Activated naive CD4-positive, alpha-beta T cell treated with anti-CD3 and anti-CD28 coated beads, Interleukin-2, amount 50 U/mL, for 16 hours (primary cell): ENCODE measurements at regions not wholly inside any gene's neighbourhood (a gene's known extent, or its start where the extent isn't known, plus 50 kb on each side); places are given as distances from the start of the nearest gene placed in this dataset.
"Not testable (repeated sequence)": the region's sequence is repeated elsewhere in the genome, so short reads cannot be mapped to it uniquely, and the experiment has no call there.

Experiments used
- DNase-seq: peaks from one replicate; pipeline ENCODE4 v3.0.0-alpha.2; 2020

DNA sequence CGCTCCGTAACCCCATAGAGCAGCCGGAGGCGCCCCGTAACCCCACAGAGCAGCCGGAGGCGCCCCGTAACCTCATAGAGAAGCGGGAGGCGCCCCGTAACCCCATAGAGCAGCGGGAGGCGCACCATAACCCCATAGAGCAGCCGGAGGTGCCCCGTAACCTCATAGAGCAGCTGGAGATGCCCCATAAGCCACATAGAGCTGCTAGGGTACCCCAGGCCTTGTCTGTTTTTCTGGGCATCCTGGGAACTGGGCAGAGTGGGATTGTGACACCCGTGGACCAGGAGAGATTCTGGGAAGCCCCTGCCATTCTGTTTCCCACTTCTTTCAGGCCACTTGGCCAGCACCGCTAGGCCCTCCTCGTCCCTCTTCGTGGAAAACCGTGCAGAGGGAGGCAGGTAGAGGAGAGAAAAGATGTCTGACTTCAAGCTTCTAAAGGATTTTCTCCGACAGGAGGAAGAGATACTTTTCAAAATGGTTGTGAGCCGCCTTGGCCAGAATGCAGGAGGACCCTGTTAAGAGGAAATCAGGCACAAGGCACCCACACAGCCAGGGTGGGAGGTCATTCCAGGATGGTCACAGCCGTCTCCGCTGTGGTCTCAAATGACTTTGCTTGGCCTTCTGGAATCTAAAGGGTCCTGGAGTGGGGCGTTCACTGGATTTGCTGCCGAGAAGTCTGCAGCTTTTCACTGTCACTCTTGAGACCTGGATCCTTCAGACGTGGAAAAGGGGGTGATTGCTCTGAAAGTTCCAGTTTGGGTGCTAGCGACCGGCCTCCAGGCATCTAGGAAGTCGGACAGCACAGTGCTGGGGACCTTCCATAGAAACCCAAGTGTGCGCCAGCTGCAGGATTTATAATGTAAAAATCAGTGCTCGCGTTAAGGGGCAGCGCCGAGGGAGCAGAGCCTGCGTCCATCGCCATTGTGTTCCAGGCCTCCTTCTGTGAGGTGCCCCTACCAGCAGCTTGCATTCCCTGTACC lies 178.3 kb upstream of the ZNF469 start:
- not testable (repeated sequence) for DNase-seq

DNA sequence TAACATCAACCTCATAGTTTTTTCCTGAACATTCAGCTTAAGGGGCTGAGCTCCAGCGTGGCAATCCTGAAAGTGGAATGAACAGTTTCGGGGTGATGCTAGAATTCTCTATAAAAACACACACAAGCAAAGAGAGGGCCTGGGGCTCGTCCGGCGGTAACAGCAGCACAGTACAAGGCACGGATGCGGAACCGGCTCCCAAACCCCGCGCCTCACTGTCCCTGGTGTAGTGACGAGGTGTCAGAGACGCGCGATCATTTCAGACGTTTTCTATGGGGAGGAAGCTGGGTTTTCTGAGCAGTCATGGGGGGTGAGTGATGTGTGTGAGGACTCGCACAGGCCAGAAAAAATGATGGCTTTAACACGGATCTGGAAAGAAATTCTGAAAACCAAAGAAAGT lies 177.3 kb upstream of the ZNF469 start:
- not testable (repeated sequence) for DNase-seq

DNA sequence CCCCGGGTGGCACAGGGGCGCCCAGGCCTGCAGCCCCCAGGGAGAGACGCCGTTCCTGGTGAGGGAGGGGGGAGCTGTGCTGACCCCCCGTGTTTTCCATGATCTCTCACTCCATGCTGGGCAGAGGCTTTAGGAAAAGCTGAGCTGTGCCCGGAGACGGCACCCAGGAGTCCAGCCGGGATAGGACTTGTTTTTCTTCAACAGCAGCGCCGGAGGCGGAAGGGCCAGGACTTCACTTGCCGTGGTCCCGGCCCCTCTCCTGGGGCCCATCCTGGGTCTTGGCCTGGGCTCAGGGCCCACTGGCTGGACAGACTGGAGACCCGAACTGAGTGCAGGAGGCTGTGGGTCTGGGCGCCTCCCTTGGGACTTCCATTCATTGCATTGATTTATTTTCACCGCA lies 176.8 kb upstream of the ZNF469 start:
- DNase-seq: not testable (repeated sequence)

DNA sequence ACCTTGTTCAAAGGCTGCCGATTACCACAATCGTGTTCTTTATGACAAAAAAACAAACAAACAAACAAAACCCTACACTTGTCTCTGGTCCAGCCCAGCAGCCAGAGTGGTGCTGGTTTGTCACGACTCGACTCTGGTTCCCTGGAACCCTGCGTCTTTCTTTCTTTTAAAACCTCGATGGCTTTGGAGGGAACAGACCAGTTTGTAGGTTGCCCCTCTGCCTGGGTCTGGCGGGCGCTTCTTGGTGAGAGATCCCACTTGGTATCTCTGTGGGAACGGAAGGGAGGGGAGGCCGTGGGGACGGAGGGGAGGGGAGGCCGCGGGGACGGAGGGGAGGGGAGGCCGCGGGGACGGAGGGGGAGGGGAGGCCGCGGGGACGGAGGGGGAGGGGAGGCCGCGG lies 176.2 kb upstream of the ZNF469 start:
- not testable (repeated sequence) for DNase-seq

DNA sequence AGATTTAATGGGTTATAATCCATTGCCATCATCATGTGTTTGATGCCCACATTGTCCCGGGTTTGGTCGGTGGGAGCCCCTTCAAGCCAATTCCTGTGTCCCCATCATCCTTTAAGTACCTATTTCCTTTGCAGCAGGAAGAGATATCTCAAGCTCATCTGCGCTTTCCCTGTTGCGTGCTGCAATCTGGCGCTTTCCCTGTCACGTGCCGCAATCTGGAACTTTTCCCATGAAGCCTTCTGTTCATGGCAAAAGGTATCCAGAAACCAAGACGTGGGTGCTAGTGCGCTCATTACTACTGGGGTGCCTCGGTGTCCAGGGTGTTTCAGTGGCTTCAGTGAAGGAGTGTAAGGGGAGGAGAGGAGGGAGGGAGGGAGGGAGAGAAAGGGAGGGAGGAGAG lies 174.6 kb upstream of the ZNF469 start:
- DNase-seq: no peak

DNA sequence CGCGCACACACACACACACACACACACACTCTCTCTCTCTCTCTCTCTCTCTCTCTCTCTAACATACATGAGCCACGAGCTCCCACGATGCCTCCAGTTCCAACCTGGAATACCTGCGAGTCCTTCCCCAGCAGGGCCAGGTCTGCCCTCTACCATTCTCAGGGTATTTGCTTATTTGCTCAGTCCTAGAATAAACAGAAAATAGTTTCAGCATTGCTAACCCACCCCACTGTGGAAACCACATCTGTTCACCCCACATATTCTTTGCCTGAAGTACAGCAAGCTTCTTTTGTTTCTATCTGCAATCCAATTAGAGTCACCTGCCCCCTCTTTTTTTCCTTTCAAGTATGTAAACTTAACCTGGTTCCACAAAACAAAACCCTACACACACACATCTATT lies 174.0 kb upstream of the ZNF469 start:
- not testable (repeated sequence) for DNase-seq

DNA sequence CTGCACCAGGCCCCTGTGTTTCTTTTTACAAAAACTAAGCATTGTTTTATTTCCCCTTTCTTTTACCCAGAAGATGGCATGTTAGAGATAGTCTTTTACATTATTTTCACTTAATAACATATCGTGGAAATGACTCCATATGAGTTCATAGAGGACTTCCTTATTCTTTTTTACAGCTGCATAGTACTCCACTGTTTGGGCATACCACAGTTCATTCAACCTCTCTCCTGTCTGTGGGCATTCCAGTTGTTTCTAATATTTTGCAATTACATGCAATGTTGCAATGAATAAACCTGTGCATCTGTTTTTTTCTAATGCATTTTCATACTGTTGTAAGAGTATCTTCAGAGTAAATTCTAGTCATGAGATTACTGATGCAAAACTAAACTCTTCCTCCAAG lies 173.2 kb upstream of the ZNF469 start:
- not testable (repeated sequence) for DNase-seq

DNA sequence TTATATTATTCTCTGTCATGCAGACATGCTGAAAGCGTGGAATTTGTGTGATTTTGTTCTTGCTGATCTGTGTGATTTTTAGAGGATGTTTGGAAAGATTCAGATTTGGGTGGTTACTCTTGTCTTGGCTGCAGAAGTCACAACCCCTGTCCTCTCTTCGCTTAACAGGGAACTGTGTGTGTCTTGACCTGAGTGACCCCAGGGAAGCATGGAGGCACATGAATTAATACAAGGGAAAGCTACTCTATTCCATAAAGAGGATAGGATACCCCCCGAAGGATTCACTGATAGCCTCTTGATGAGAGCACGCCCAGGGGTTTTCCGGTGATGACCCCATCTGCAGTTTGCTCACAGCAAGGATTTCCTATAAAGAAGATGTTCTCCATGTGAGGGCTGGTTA lies 168.8 kb upstream of the ZNF469 start:
- DNase-seq: not testable (repeated sequence)

DNA sequence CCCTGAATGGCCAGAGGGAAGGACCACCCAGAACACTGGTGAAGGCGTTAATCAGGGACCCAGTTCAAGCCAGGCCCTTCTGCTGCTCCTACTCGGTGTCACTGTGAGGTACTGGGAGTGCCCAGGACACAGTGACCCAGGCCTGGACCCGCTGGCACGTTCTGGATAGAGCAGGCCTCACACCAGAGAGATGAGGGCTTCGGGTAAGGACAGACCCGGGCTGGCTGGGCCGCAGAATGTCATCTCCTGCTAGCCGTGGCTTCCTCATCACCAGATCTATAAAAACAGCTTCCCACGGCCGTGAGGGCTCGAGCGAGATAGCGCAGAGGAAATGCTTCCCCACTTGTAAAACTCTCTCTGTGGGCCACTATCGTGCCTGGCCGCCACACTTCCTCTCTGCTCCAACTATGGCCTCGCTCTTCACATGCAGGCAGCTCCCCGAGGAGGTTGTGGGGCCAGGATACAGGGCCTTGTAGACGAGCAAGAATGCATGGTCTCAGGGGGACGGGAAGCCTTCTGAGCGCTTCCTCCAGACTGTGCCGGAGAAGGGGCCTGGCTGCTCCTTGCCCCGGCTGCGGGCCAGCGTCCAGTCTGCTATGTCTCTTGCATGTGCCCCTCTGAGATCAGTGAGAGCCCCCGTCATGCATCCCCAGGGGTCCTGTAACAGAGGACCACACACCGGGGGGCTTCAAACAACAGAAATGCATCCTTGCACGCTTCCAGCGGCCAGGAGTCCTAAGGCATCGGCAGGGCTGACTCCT lies 161.6 kb upstream of the ZNF469 start:
- not testable (repeated sequence) for DNase-seq

DNA sequence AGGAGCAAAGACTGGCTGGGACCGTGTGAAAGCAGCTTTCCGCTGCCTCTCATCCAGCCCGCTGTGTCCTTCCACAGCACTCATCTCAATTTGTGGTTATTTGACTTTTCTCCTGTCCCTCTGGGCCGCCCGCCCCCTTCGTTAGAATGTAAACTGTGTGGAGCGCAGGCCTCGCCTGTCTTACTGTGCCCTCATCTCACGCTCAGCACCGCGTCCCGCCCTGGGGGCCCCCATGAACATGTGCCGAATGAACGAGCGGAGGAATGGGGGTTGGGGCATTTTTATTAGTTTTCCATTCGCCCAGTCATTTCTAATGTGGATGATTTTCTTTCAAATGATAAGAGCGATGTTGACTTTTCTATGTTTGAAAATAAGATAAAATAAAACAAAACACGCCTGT lies 159.1 kb upstream of the ZNF469 start:
- not testable (repeated sequence) for DNase-seq

DNA sequence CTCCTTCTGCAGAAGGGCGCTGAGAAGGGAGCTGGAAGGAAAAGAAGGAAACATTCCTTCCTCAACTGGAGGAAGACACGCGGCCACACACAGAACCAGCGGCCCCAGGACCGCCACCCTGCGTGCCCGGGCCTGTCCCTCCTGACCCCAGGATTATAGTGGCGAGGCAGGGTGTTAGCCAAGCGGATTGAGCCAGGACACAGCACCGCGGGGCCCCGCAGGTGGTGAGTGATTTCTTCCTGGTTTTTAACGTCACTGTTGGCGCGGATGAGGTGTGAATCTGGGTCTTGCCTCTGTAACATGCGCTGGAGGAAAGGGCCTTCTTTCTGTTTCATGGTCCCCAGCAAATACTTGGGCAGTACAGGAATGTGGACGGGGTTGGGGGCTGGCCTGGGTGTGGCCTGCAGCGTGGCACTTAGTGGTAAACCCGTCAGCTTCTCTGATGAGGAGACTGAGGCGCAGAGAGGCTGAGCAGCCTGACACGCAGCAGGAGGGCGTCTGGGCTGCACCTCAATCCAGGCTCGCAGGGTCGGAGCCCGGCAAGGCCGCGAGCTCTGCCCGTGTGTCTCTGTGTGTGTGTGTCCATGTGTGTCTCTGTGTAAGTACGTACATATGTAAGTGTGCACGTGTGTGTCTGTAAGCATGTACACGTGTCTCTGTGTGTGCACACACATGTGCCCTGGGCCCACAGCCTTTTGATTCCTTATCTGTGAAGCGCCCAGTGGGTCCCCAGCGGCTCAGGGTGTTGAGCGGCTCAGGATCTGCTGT lies 158.4 kb upstream of the ZNF469 start:
- DNase-seq: not testable (repeated sequence)

DNA sequence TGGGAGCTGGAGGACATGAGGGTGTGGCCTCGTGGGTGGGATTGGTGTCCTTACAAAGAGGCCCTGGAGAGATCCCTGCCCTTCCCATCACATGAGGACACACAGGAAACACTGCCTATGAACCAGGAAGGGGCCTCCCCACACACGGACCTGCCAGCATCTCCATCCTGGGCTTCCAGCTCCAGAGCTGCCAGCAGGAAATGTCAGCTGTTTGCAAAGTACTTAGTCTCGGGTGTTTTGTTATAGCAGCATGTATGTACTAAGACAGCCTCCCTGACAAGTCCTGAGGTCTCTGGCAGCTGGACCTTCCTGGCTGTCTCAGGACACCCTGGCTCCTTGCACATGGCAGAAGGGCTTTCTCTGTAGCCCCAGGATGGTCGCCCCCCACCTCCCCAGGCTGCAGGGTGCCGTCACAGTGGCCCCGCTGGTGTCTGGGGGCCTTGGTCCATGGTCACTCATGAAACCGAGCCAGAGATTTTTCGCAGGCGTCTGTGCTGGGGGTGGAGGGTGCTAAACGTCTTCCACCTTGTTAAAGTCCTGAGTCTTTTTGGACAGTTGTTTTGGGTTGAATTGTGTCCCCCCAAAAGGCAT lies 157.0 kb upstream of the ZNF469 start:
- not testable (repeated sequence) for DNase-seq

DNA sequence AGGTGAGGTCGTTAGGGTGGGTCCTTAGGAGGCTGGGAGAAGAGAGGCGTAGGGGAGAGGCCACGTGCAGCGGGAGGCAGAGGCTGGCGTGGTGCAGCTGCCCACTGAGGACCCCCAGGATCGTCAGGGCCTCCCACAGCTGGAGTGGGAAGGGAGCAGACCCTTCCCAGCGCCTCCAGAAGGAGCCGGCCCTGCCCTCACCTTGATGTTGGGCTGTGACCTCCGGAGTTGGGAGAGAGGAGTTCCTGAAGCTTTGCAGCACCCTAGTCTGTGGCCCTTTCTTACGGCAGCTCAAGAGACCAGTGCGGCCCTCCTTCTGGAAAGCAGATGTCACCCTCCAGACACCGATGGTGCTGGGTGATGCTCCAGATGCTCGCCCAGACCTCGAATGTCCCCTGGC lies 156.5 kb upstream of the ZNF469 start:
- not testable (repeated sequence) for DNase-seq

DNA sequence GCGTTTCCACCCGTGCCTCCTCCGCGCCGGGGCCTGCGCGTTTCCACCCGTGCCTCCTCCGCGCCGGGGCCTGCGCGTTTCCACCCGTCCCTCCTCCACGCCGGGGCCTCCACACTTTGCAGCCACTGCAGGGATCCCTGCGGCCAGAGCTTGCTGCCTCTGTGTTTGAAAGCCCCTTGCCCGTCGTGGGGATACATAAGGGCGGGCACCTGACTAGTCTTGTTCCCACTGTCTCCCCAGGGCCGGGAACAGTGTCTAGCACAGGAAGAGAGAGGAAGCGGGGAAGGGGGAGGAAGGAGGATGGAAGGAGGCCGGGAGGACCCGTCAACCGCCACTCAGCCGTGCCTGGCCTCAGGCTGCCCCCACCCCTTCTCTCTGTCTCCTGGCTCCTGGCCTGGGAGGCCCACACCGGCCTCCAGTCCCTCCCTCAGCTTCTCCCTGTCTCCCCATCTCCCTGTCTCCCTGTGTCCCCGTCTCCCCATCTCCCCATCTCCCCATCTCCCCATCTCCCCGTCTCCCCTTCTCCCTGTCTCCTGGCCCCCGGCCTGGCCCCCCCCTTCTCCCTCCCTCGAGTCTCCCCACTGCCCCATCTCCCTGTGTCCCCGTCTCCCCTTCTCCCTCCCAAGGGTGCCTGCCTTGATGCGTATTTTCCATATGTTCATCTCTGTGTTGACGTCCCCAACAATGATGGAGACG lies 155.6 kb upstream of the ZNF469 start:
- DNase-seq: not testable (repeated sequence)

DNA sequence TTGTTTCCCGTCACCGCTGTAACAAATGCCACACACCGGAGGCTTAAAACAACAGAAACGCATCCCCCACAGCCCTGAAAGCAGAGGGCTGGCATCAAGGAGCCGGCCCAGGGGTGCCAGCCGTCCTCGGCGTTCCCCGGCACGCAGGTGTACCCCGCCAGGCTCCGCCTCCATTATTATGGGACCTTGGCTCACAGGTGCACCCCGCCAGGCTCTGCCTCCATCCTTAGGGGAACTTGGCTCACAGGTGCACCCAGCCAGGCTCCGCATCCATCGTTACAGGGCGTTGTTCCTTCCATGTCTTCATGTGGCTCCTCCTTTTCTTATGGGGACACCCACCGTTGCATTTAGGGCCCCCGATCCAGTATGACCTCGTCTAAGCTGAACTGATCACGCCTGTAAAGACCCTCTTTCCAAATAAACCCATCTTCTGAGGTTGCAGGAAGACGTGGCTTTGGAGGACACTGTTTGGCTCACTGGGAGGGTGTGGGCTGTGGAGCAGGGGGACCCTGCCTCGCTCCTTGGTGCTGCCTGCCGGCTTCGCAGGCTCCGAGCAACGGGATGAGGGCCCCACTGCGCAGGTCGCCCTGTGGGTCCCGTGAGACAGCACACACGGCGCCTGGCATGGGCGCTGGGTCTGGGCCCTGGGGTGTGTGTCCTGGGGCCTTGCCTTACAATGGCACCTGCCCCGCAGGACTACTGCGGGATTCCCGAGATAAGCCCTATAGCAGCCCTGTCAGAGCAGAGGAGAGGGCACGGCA lies 154.9 kb upstream of the ZNF469 start:
- not testable (repeated sequence) for DNase-seq

DNA sequence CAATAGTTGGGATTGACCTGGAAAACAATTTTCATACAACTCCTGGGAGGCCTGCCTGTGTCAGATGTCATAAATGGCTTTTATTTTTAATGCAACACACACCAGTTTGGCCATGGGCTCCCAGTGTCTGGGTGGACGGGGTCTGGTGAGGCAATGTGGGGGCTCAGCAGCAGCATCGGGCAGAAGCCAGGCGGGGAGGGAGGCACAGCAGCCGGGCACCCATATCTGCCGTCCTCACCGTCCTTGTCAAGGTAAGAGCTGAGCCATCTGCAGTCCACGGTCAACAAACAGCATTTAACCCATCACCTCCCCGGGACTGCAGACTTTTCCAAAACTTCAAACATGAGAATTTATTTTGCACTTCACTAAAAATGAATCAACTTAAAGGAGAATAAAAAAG lies 154.0 kb upstream of the ZNF469 start:
- not testable (repeated sequence) for DNase-seq

DNA sequence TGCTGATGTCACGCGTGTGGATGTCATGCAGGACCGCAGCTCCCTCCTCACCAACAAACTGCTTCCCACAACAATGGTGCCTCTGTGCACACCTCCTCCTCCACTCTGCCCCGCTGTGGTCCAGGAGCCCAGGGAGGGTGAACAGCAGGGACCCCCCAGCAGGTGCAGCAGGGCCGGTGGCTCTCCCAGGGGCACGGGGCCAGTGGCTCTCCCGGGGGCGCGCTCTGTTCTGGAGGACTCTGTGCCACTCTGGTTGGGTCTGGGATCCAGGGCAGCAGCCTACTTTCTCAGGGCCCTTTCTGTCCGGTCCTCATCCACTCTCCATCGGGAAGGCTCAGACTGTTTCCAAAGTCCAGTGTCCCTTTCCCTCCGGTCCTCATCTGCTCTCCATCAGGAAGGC lies 153.0 kb upstream of the ZNF469 start:
- DNase-seq: not testable (repeated sequence)

DNA sequence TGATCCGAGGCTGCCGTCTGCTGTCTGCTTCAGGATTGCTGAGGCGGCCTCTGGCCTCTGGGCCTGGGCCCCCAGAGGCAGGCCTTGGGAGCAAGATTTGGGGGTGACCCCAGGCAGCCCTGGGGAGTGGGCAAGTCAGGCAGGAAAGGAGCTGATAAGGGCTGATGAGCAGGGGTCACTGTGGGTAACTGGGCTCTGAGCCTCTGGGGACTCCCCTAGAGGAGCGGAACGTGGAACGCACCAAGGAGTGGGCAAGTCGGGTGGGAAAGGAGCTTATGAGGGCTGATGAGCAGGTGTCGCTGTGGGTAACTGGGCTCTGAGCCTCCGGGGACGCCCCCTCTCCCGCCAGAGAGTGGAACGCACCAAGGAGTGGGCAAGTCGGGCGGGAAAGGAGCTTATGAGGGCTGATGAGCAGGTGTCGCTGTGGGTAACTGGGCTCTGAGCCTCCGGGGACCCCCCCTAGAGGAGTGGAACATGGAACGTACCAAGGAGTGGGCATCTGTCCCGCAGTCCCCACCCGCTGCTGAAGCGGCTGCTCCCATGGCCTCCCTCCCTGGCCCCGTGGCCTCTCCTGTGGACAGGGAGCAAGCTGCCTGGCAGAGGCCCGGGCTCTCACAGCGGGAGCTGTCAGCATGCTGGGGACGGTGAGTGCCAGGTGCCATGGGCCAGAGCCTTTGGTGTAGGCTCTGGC lies 152.3 kb upstream of the ZNF469 start:
- not testable (repeated sequence) for DNase-seq

DNA sequence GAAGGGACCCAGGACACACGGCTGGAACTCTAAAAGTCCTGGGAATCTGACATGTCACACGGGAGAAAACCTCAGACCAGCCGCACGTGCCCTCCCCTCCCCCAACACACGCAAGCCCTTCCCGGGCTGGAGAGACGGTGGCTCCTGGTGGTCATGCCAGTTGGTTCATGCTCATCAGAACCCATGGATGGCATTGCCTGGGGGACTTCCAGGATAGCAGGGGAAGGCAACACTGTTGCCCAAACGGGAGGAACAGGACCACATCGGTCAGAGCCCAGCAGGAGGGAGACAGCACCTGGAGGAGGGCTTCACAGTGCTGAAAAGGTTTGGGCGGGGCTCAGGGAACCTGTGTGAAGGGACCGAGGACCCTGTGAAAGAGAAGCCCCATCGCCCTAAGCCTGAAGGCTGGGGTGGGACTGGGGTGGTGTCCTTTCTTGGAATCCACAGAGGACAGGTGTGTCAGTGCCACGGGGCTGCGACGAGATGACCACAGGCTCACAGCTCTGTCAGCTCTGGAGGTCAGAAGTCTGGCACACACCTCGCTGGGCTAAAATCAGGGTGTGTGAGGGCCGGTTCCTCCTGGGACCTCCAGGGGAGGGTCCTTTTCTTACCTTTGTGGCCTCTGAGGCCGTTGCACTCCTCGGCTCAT lies 151.7 kb upstream of the ZNF469 start:
- DNase-seq: not testable (repeated sequence)

DNA sequence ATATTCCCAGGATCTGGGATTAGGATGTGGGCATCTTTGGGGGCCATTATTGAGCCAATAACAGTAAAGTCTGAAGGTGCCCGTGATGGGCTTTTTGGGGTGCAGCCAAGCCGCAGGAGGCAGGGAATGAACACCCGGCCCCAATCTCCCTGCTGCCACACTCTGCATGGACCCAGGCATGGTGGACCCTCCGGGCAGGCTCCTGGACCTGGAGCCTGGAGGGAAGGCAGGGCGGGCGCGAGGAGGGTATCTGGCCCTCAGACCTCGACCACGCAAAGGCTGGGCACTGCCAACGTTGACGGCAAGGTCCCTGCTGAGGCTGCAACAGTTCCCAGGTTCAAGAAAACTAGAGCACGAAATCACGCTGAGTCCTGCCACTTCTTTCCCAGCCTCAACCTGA lies 150.9 kb upstream of the ZNF469 start:
- not testable (repeated sequence) for DNase-seq
